ENCODE measurements at regions not wholly inside any gene's neighbourhood (a gene's known extent, or its start where the extent isn't known, plus 50 kb on each side); places are given as distances from the start of the nearest gene placed in this dataset.

GRCh38 chr15:91408476-91409076 is 308.5 kb downstream of the SV2B start:
- Histone ChIP-seq H2AFZ (ENCODE audit: low read depth, low read length) (no peak overlapping the region), H3K4me1 (ENCODE audit: low read length) (no peaks in the 10 kb centered on the region), H3K9ac (ENCODE audit: low read length) (no peak overlapping the region), H3K36me3 (replicated peaks; ENCODE audit: low read depth, low read length) (no peaks in the 10 kb centered on the region), H3K4me3 (ENCODE audit: low read length) (no peak overlapping the region), H4K20me1 (ENCODE audit: insufficient read depth, low read length) (no peaks in the 10 kb centered on the region), H3K79me2 (ENCODE audit: low read length) (no peaks in the 10 kb centered on the region), H3K9me3 (ENCODE audit: insufficient read depth, low read length) (no peaks in the 10 kb centered on the region), H3K27ac (ENCODE audit: low read length) (no peak overlapping the region), H3K27me3 (ENCODE audit: low read depth, low read length) (no peaks in the 10 kb centered on the region; the same call in 1 of the 2 replicates), H3K4me2 (ENCODE audit: low read length) (no peak overlapping the region)
- TF ChIP-seq CTCF (IDR thresholded peaks at IDR 0.05; ENCODE audit: low read depth, low read length) (no peak), EZH2phosphoT487 (IDR thresholded peaks at IDR 0.05; ENCODE audit: low read depth) (no peak)

GRCh38 chr15:91409387-91409786 is 309.3 kb downstream of the SV2B start:
- Histone ChIP-seq H3K4me3 (ENCODE audit: low read length) (no peak overlapping the region), H2AFZ (ENCODE audit: low read depth, low read length) (no peak overlapping the region), H3K79me2 (ENCODE audit: low read length) (no peaks in the 10 kb centered on the region), H3K27me3 (ENCODE audit: low read depth, low read length) (no peaks in the 10 kb centered on the region; the same call in 1 of the 2 replicates), H4K20me1 (ENCODE audit: insufficient read depth, low read length) (no peaks in the 10 kb centered on the region), H3K27ac (ENCODE audit: low read length) (no peak overlapping the region), H3K9ac (ENCODE audit: low read length) (no peak overlapping the region), H3K4me2 (ENCODE audit: low read length) (no peak overlapping the region), H3K4me1 (ENCODE audit: low read length) (no peaks in the 10 kb centered on the region), H3K36me3 (replicated peaks; ENCODE audit: low read depth, low read length) (no peaks in the 10 kb centered on the region), H3K9me3 (ENCODE audit: insufficient read depth, low read length) (no peaks in the 10 kb centered on the region)
- no peak for TF ChIP-seq EZH2phosphoT487 (IDR thresholded peaks at IDR 0.05; ENCODE audit: low read depth)
- TF ChIP-seq CTCF (IDR thresholded peaks at IDR 0.05; ENCODE audit: low read depth, low read length): no peak

- no peak overlapping the region for H3K9ac ChIP-seq (ENCODE audit: low read length)
- H3K27ac ChIP-seq (ENCODE audit: low read length): no peak overlapping the region
- no peak overlapping the region for H3K4me2 ChIP-seq (ENCODE audit: low read length)
- H3K27me3 ChIP-seq (ENCODE audit: low read depth, low read length): no peaks in the 10 kb centered on the region
- H4K20me1 ChIP-seq (ENCODE audit: insufficient read depth, low read length): no peaks in the 10 kb centered on the region
- no peak overlapping the region for H2AFZ ChIP-seq (ENCODE audit: low read depth, low read length)
- TF ChIP-seq CTCF (IDR thresholded peaks at IDR 0.05; ENCODE audit: low read depth, low read length) (no peak), EZH2phosphoT487 (IDR thresholded peaks at IDR 0.05; ENCODE audit: low read depth) (no peak)
- no peaks in the 10 kb centered on the region for H3K79me2 ChIP-seq (ENCODE audit: low read length)
- H3K36me3 ChIP-seq (replicated peaks; ENCODE audit: low read depth, low read length): no peaks in the 10 kb centered on the region
- H3K9me3 ChIP-seq (ENCODE audit: insufficient read depth, low read length): no peaks in the 10 kb centered on the region
- no peak overlapping the region for H3K4me3 ChIP-seq (ENCODE audit: low read length)
- H3K4me1 ChIP-seq (ENCODE audit: low read length): no peaks in the 10 kb centered on the region
These were observed 311.5 kb downstream of the SV2B start for GRCh38 chr15:91411586-91411985.

- H3K27ac ChIP-seq (ENCODE audit: low read length): no peak overlapping the region
- H4K20me1 ChIP-seq (ENCODE audit: insufficient read depth, low read length): no peaks in the 10 kb centered on the region
- H3K4me3 ChIP-seq (ENCODE audit: low read length): no peak overlapping the region
- H3K27me3 ChIP-seq (ENCODE audit: low read depth, low read length): no peaks in the 10 kb centered on the region
- H3K9ac ChIP-seq (ENCODE audit: low read length): no peak overlapping the region
- no peak overlapping the region for H3K4me2 ChIP-seq (ENCODE audit: low read length)
- no peaks in the 10 kb centered on the region for H3K79me2 ChIP-seq (ENCODE audit: low read length)
- no peaks in the 10 kb centered on the region for H3K9me3 ChIP-seq (ENCODE audit: insufficient read depth, low read length)
- H3K4me1 ChIP-seq (ENCODE audit: low read length): no peaks in the 10 kb centered on the region
- no peak overlapping the region for H2AFZ ChIP-seq (ENCODE audit: low read depth, low read length)
- no peaks in the 10 kb centered on the region for H3K36me3 ChIP-seq (replicated peaks; ENCODE audit: low read depth, low read length)
- TF ChIP-seq EZH2phosphoT487 (IDR thresholded peaks at IDR 0.05; ENCODE audit: low read depth) (no peak), CTCF (IDR thresholded peaks at IDR 0.05; ENCODE audit: low read depth, low read length) (no peak)
These were observed 312.3 kb downstream of the SV2B start for GRCh38 chr15:91412138-91412928.

Measured in OCI-LY3 (cell line).